Central memory CD8-positive, alpha-beta T cell (primary cell): ENCODE measurements at regions not wholly inside any gene's neighbourhood (a gene's known extent, or its start where the extent isn't known, plus 50 kb on each side); places are given as distances from the start of the nearest gene placed in this dataset.
"Not testable (repeated sequence)": the region's sequence is repeated elsewhere in the genome, so short reads cannot be mapped to it uniquely, and the experiment has no call there.

ENCODE experiments used
- ATAC-seq: fragments of 150-1000 bp; cut with Tn5 transposase; replicated peaks from 2 replicates; pipeline ENCODE4 v1.10.0; 2022; ENCODE audit warnings: mild to moderate bottlenecking, moderate FRiP score, moderate number of reproducible peaks; ENCODE audit not compliant: poor library complexity, severe bottlenecking; ENCODE audit errors: extremely low read depth
- DNase-seq, 2 donors: peaks; one replicate each; pipeline ENCODE4 v3.0.0; 2021; ENCODE audit warnings: low spot score in 2 of 2
- H3K27ac Mint-ChIP-seq: one replicate; pipeline ENCODE4 v1.8.0; 2022; ENCODE audit warnings: low read depth, mild to moderate bottlenecking, moderate library complexity, mixed read lengths
- H3K27me3 Mint-ChIP-seq: one replicate; pipeline ENCODE4 v1.8.0; 2022; ENCODE audit warnings: mixed read lengths
- H3K36me3 Mint-ChIP-seq: one replicate; pipeline ENCODE4 v1.8.0; 2022; ENCODE audit warnings: mild to moderate bottlenecking, moderate library complexity, mixed read lengths; ENCODE audit not compliant: insufficient read depth
- H3K4me1 Mint-ChIP-seq: one replicate; pipeline ENCODE4 v1.8.0; 2022; ENCODE audit warnings: mixed read lengths
- H3K4me3 Mint-ChIP-seq: one replicate; pipeline ENCODE4 v1.8.0; 2022; ENCODE audit warnings: mild to moderate bottlenecking, moderate library complexity, mixed read lengths
- H3K9me3 Mint-ChIP-seq: one replicate; pipeline ENCODE4 v1.8.0; 2022; ENCODE audit warnings: mixed read lengths

GRCh38 chr16:60200161-60200560 lies 1466.0 kb upstream of the GOT2 start:
- no peak overlapping the region for H3K27ac Mint-ChIP-seq
- no peaks in the 10 kb centered on the region for H3K4me1 Mint-ChIP-seq
- DNase-seq, result no peak
- ATAC-seq, result no peak
- H3K9me3 Mint-ChIP-seq, result peaks cover 6% of the 10 kb centered on the region
- H3K36me3 Mint-ChIP-seq, result no peaks in the 10 kb centered on the region
- H3K27me3 Mint-ChIP-seq, result no peaks in the 10 kb centered on the region
- no peak overlapping the region for H3K4me3 Mint-ChIP-seq

DNA sequence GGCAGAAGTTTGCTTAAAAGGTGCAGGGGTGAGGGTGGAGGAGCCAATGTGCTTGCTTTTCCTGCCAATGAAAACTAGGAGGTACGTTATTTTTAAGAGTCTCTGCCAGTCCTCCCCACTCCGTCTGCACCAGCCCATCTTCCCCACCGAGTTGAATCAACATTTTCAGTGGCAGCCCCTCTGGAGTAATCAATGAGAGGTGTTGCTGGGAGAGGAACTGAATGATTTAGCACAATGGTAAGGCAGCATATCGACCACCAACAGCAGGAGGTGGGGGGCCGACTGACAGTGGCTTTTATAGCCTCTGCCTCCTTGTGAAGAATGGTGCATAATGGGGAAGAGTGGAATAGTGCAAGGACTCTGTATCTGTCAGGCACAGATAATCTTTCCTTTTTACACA lies 1465.0 kb upstream of the GOT2 start:
- Mint-ChIP-seq H3K4me3 (no peak overlapping the region), H3K27ac (no peak overlapping the region), H3K27me3 (no peaks in the 10 kb centered on the region), H3K9me3 (peaks cover 6% of the 10 kb centered on the region), H3K36me3 (no peaks in the 10 kb centered on the region), H3K4me1 (no peaks in the 10 kb centered on the region)
- ATAC-seq (no peak), DNase-seq (no peak)

GRCh38 chr16:60181536-60181935 lies 1447.4 kb upstream of the GOT2 start:
- Mint-ChIP-seq H3K27me3 (no peaks in the 10 kb centered on the region), H3K36me3 (no peaks in the 10 kb centered on the region), H3K4me3 (no peak overlapping the region), H3K27ac (no peak overlapping the region), H3K9me3 (peaks cover 33% of the 10 kb centered on the region), H3K4me1 (no peaks in the 10 kb centered on the region)
- DNase-seq (no peak), ATAC-seq (no peak)

GRCh38 chr16:60180609-60181008 lies 1446.5 kb upstream of the GOT2 start:
- no peaks in the 10 kb centered on the region for H3K36me3 Mint-ChIP-seq
- H3K4me3 Mint-ChIP-seq, result no peak overlapping the region
- no peaks in the 10 kb centered on the region for H3K27me3 Mint-ChIP-seq
- no peak for DNase-seq
- H3K9me3 Mint-ChIP-seq, result peaks cover 33% of the 10 kb centered on the region
- no peaks in the 10 kb centered on the region for H3K4me1 Mint-ChIP-seq
- H3K27ac Mint-ChIP-seq, result no peak overlapping the region
- no peak for ATAC-seq

DNA sequence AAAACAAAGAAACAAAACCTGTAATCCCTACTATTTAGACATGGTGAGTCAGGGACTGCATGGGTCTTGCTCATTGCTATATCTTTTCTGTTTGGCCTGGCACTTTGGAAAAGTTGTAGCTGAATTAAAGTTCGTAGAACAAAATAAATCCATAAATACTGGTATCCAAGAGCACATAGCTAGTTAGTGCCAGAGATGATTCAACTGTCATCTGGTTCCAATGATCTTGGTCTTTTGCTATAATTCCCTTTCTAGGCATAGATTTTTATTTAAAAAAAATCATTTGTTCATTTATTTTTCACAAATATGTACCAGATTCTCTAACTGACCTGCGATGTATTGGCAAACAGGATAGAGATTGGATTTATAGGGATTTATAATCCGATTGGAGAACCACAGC lies 1436.1 kb upstream of the GOT2 start:
- ATAC-seq (no peak), DNase-seq (no peak)
- H3K27ac Mint-ChIP-seq, result no peak overlapping the region
- no peaks in the 10 kb centered on the region for H3K27me3 Mint-ChIP-seq
- H3K36me3 Mint-ChIP-seq, result no peaks in the 10 kb centered on the region
- H3K4me1 Mint-ChIP-seq, result no peaks in the 10 kb centered on the region
- no peak overlapping the region for H3K4me3 Mint-ChIP-seq
- peaks cover 24% of the 10 kb centered on the region for H3K9me3 Mint-ChIP-seq

- Mint-ChIP-seq H3K9me3 (peaks cover 6% of the 10 kb centered on the region), H3K27me3 (no peaks in the 10 kb centered on the region), H3K4me3 (no peak overlapping the region), H3K4me1 (no peaks in the 10 kb centered on the region), H3K27ac (no peak overlapping the region), H3K36me3 (no peaks in the 10 kb centered on the region)
- no peak for DNase-seq
- ATAC-seq, result no peak
Observed at GRCh38 chr16:60166111-60166510, 1432.0 kb upstream of the GOT2 start.

DNA sequence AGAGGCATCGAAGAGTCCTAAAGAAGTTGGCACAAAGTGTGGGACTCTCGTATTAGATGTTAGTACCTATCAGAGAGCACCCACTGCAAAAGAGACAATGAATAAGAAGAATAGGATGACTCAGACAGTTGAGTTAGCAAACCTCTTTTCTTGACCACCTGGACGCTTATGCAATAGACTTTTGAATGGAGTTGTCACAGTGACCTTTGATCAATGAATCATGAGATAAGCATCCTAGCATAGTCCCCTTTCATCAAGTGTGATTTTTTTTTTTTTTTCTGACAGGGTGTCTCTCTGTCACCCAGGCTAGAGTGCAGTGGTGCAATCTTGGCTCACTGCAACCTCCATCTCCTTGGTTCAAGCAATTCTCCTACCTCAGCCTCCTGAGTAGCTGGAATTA lies 1417.9 kb upstream of the GOT2 start:
- peaks cover 25% of the 10 kb centered on the region for H3K9me3 Mint-ChIP-seq
- no peaks in the 10 kb centered on the region for H3K36me3 Mint-ChIP-seq
- H3K27ac Mint-ChIP-seq, result no peak overlapping the region
- no peaks in the 10 kb centered on the region for H3K27me3 Mint-ChIP-seq
- H3K4me3 Mint-ChIP-seq, result no peak overlapping the region
- no peak for ATAC-seq
- no peaks in the 10 kb centered on the region for H3K4me1 Mint-ChIP-seq
- no peak for DNase-seq

- ATAC-seq (no peak), DNase-seq (no peak)
- Mint-ChIP-seq H3K4me1 (no peaks in the 10 kb centered on the region), H3K27me3 (no peaks in the 10 kb centered on the region), H3K36me3 (no peaks in the 10 kb centered on the region), H3K27ac (no peak overlapping the region), H3K4me3 (no peak overlapping the region), H3K9me3 (peaks cover 22% of the 10 kb centered on the region)
Observed at GRCh38 chr16:60150907-60151306, 1416.8 kb upstream of the GOT2 start.

DNA sequence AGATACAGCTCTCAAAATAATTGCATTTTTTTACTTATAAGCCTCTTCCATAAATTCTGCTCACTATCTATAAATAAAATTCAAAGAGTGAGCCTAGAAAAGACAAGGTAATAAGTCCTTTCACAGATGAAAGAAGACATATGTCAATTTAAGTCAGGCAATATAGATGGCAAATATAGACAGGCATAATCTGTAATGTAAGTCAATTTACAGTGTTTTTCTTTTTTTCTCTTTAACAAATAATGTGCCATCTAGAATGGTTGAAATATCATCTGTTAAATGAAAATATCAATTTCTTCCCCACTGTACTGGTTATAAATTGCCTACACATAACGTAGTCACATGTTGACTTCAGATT lies 1409.2 kb upstream of the GOT2 start:
- Mint-ChIP-seq H3K27me3 (no peaks in the 10 kb centered on the region), H3K4me3 (no peak overlapping the region), H3K4me1 (no peaks in the 10 kb centered on the region), H3K27ac (no peak overlapping the region), H3K9me3 (peaks cover 20% of the 10 kb centered on the region), H3K36me3 (no peaks in the 10 kb centered on the region)
- DNase-seq, result no peak
- ATAC-seq, result no peak

GRCh38 chr16:60142619-60143347 lies 1408.7 kb upstream of the GOT2 start:
- peaks cover 24% of the 10 kb centered on the region for H3K9me3 Mint-ChIP-seq
- H3K36me3 Mint-ChIP-seq, result no peaks in the 10 kb centered on the region
- H3K4me3 Mint-ChIP-seq, result no peak overlapping the region
- no peaks in the 10 kb centered on the region for H3K4me1 Mint-ChIP-seq
- ATAC-seq (no peak), DNase-seq (no peak)
- no peaks in the 10 kb centered on the region for H3K27me3 Mint-ChIP-seq
- H3K27ac Mint-ChIP-seq, result no peak overlapping the region

DNA sequence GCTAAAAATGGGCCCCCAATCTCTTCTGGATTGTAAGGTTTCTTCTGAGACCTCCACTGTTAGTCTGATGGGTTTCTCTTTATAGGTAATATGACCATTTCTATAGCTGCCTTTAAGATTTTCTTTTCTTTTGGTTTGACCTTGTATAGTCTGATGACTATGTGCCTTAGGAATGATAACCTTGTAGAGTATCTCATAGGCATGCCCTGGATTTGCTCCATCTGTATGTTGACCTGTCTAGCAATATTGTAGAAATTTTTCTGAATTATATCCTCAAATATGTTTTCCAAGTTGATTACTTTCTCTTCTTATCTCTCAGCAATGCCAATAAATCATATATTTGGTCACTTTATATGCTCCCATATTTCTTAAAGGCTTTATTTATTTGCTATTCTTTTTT lies 1403.8 kb upstream of the GOT2 start:
- Mint-ChIP-seq H3K9me3 (peaks cover 32% of the 10 kb centered on the region), H3K4me1 (no peaks in the 10 kb centered on the region), H3K27ac (no peak overlapping the region), H3K36me3 (no peaks in the 10 kb centered on the region), H3K27me3 (no peaks in the 10 kb centered on the region), H3K4me3 (no peak overlapping the region)
- ATAC-seq (no peak), DNase-seq (no peak)

DNA sequence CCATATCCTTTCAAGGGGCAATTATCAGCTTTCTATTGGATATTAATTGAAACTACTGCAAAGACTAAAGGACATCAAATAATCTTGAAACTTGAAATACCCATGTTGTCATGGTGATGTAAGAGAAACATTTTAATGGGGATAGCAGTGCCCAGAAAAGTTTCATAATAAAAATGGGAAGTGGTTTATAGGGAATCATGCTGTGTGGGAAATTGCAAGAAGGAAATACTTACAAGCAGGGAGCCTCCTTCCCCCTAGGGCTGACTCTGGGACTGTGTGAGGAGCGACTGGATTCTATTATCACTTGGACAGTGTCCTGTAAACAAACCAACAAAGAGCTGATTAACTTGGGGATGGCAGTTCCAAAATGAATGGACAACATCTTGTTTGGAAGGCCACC lies 1393.1 kb upstream of the GOT2 start:
- H3K9me3 Mint-ChIP-seq, result peaks cover 9% of the 10 kb centered on the region
- ATAC-seq, result no peak
- H3K27me3 Mint-ChIP-seq, result no peaks in the 10 kb centered on the region
- no peak overlapping the region for H3K27ac Mint-ChIP-seq
- no peak for DNase-seq
- H3K4me1 Mint-ChIP-seq, result no peaks in the 10 kb centered on the region
- no peak overlapping the region for H3K4me3 Mint-ChIP-seq
- peaks cover 1% of the 10 kb centered on the region for H3K36me3 Mint-ChIP-seq

- H3K4me1 Mint-ChIP-seq, H3K36me3 Mint-ChIP-seq, H3K4me3 Mint-ChIP-seq, ATAC-seq, H3K27ac Mint-ChIP-seq, H3K27me3 Mint-ChIP-seq, DNase-seq: not testable (repeated sequence)
- peaks cover 15% of the 10 kb centered on the region for H3K9me3 Mint-ChIP-seq
Observed at GRCh38 chr16:60126115-60126514, 1392.0 kb upstream of the GOT2 start.
